ENCODE measurements at regions not wholly inside any gene's neighbourhood (a gene's known extent, or its start where the extent isn't known, plus 50 kb on each side); places are given as distances from the start of the nearest gene placed in this dataset.

GRCh38 chr2:20536619-20537422 is 89.9 kb downstream of the RHOB start:
- FAIRE-seq (no peak), ATAC-seq (peak in 2 of 4 donors; percentile 71 to 75), DNase-seq (peak in 1 of 6 donors; percentile 27)
- no peaks in the 10 kb centered on the region for H3K4me1 ChIP-seq
- no peaks in the 10 kb centered on the region for H3K27me3 ChIP-seq
- H3K27ac ChIP-seq, result no peak overlapping the region
- 67% methylated on average over 15 of the region's 15 CpGs for WGBS, 2 donors
- intact Hi-C loops (cut with DNase I), result no loop called here
- H3K4me3 ChIP-seq, result no peak overlapping the region
- TF ChIP-seq CTCF (IDR thresholded peaks at IDR 0.05), result no peak
- H3K36me3 ChIP-seq, result no peaks in the 10 kb centered on the region
- no peaks in the 10 kb centered on the region for H3K9me3 ChIP-seq

GRCh38 chr2:20537423-20538307 is 90.8 kb downstream of the RHOB start:
- H3K4me3 ChIP-seq, result no peak overlapping the region
- FAIRE-seq (no peak), ATAC-seq (no peak), DNase-seq (peak in 1 of 6 donors; percentile 17)
- no peaks in the 10 kb centered on the region for H3K27me3 ChIP-seq
- no peaks in the 10 kb centered on the region for H3K9me3 ChIP-seq
- WGBS, 2 donors, result 87 to 91% methylated on average over 17 of the region's 17 CpGs
- no peak overlapping the region for H3K27ac ChIP-seq
- intact Hi-C loops (cut with DNase I), result no loop called here
- no peaks in the 10 kb centered on the region for H3K4me1 ChIP-seq
- no peaks in the 10 kb centered on the region for H3K36me3 ChIP-seq
- no peak for TF ChIP-seq CTCF (IDR thresholded peaks at IDR 0.05)

GRCh38 chr2:20538308-20539132 is 91.6 kb downstream of the RHOB start:
- H3K4me3 ChIP-seq, result no peak overlapping the region
- no peak overlapping the region for H3K27ac ChIP-seq
- FAIRE-seq, result no peak
- no peak for TF ChIP-seq CTCF (IDR thresholded peaks at IDR 0.05)
- ATAC-seq, result no peak
- WGBS, 2 donors, result 82 to 84% methylated on average over 8 of the region's 8 CpGs
- DNase-seq, result no peak
- intact Hi-C loops (cut with DNase I), result no loop called here
- H3K36me3 ChIP-seq, result no peaks in the 10 kb centered on the region
- no peaks in the 10 kb centered on the region for H3K9me3 ChIP-seq
- no peaks in the 10 kb centered on the region for H3K4me1 ChIP-seq
- H3K27me3 ChIP-seq, result no peaks in the 10 kb centered on the region

GRCh38 chr2:20539133-20539719 is 92.4 kb downstream of the RHOB start:
- no peak overlapping the region for H3K4me3 ChIP-seq
- DNase-seq, result no peak
- H3K9me3 ChIP-seq, result no peaks in the 10 kb centered on the region
- intact Hi-C loops (cut with DNase I), result no loop called here
- H3K4me1 ChIP-seq, result no peaks in the 10 kb centered on the region
- no peaks in the 10 kb centered on the region for H3K27me3 ChIP-seq
- TF ChIP-seq CTCF (IDR thresholded peaks at IDR 0.05), result no peak
- H3K36me3 ChIP-seq, result no peaks in the 10 kb centered on the region
- no peak for FAIRE-seq
- no peak for ATAC-seq
- 62 to 66% methylated on average over 6 of the region's 6 CpGs for WGBS, 2 donors
- no peak overlapping the region for H3K27ac ChIP-seq
